Activated naive CD4-positive, alpha-beta T cell treated with anti-CD3 and anti-CD28 coated beads, Interleukin-2, amount 10 ng/mL, durations not matched to agents 7 days and 5 days (primary cell): ENCODE measurements at regions not wholly inside any gene's neighbourhood (a gene's known extent, or its start where the extent isn't known, plus 50 kb on each side); places are given as distances from the start of the nearest gene placed in this dataset.

Source experiments
- CTCF ChIA-PET: fragments of 350-600 bp; sonication (Branson Sonifier 250); formaldehyde crosslinking; loops from one replicate; lab custom pipeline; 2021; ENCODE audit warnings: antibody characterized with exemption; lab: Charles Lee
- DNase-seq: peaks from one replicate; pipeline ENCODE4 v3.0.0-alpha.2; 2020
- H3K27ac Mint-ChIP-seq: one replicate; pipeline ENCODE4 v1.8.0; 2021; ENCODE audit warnings: mild to moderate bottlenecking, moderate library complexity, mixed read lengths
- H3K27me3 Mint-ChIP-seq: one replicate; pipeline ENCODE4 v1.8.0; 2021; ENCODE audit warnings: mild to moderate bottlenecking, mixed read lengths
- H3K36me3 Mint-ChIP-seq: one replicate; pipeline ENCODE4 v1.8.0; 2021; ENCODE audit warnings: mixed read lengths
- H3K4me1 Mint-ChIP-seq: one replicate; pipeline ENCODE4 v1.8.0; 2021; ENCODE audit warnings: mixed read lengths
- H3K4me3 Mint-ChIP-seq: one replicate; pipeline ENCODE4 v1.8.0; 2021; ENCODE audit warnings: mild to moderate bottlenecking, moderate library complexity, mixed read lengths
- H3K9me3 Mint-ChIP-seq: one replicate; pipeline ENCODE4 v1.8.0; 2021; ENCODE audit warnings: mixed read lengths

DNA sequence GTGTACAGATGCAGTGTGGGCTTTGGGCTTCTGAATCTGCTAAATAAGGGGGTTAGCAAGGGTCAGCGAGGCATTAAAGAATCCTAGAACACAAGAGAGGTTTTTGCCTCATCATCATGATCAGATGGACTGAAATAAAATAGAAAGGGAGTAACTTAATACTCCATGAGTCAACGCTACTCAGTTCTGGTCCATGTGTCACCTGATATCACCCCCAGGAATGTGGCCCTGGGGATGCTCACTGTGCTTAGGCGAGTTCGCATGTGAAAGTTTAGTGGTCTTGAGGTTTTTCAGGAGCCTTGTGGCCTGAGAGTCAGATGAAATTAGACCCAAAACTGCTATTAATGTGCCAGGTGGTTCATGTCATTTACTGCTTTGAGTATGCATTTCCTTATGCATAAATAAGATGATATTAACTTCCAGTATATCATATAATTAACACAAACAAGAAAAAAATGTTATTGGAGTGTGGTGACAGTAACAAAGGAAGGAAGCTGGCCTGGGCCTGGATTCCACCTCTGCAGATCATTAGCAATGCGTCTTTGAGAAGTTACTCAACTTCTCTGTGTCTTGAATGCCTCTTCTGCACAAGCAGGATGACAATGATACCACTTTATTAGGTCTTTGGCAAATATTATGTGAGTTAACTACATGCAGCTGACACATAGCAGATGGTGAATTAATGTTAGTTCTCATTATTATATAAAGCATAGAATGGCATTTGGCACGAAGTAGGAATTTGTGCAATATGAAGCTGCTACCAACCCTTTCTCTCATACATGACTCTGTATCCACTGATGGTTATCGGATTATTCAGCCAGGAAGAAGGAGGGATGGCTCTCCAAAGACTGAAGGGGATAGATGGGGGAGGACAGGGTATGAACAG is 1272.6 kb downstream of the AACS start:
- Mint-ChIP-seq H3K36me3 (no peaks in the 10 kb centered on the region), H3K27me3 (no peaks in the 10 kb centered on the region), H3K27ac (no peak overlapping the region), H3K4me3 (no peak overlapping the region), H3K9me3 (peaks cover 6% of the 10 kb centered on the region), H3K4me1 (no peaks in the 10 kb centered on the region)
- CTCF ChIA-PET = no interaction called here
- no peak for DNase-seq

- CTCF ChIA-PET = no interaction called here
- Mint-ChIP-seq H3K4me3 (no peak overlapping the region), H3K9me3 (peaks cover 4% of the 10 kb centered on the region), H3K27ac (no peak overlapping the region), H3K4me1 (no peaks in the 10 kb centered on the region), H3K27me3 (no peaks in the 10 kb centered on the region), H3K36me3 (no peaks in the 10 kb centered on the region)
- DNase-seq = no peak
These were observed 1277.6 kb downstream of the AACS start for GRCh38 chr12:126342866-126343265.

- CTCF ChIA-PET = no interaction called here
- Mint-ChIP-seq H3K4me1 (no peaks in the 10 kb centered on the region), H3K36me3 (no peaks in the 10 kb centered on the region), H3K27me3 (no peaks in the 10 kb centered on the region), H3K9me3 (peaks cover 4% of the 10 kb centered on the region), H3K27ac (no peak overlapping the region), H3K4me3 (no peak overlapping the region)
- no peak for DNase-seq
These were observed 1278.1 kb downstream of the AACS start for GRCh38 chr12:126343321-126343720.

DNA sequence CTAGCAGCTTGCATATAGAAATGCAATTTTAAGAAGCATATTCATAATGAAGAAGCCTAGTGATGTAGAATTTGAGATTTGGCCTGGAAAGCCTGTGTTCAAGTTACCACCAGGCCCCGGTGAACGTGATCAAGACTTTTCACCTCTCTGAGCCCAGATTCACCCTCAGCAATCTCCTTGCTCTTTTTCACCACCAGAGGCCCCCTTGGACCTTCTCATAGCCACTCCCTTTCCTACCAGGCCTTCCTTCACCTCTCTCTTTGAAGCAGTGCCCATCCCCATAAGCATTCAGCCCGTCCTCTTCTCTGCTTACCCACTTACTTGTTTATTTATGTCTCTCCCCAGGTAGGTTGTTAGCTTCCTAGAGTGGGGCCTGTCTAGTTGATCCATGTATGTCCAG is 1280.9 kb downstream of the AACS start:
- DNase-seq = no peak
- H3K27ac Mint-ChIP-seq = no peak overlapping the region
- no peak overlapping the region for H3K4me3 Mint-ChIP-seq
- no peaks in the 10 kb centered on the region for H3K36me3 Mint-ChIP-seq
- CTCF ChIA-PET = no interaction called here
- H3K27me3 Mint-ChIP-seq = no peaks in the 10 kb centered on the region
- no peaks in the 10 kb centered on the region for H3K4me1 Mint-ChIP-seq
- peaks cover 7% of the 10 kb centered on the region for H3K9me3 Mint-ChIP-seq

GRCh38 chr12:126347421-126347820 is 1282.2 kb downstream of the AACS start:
- peaks cover 7% of the 10 kb centered on the region for H3K9me3 Mint-ChIP-seq
- no peaks in the 10 kb centered on the region for H3K27me3 Mint-ChIP-seq
- CTCF ChIA-PET = no interaction called here
- no peak for DNase-seq
- H3K4me3 Mint-ChIP-seq = no peak overlapping the region
- no peaks in the 10 kb centered on the region for H3K4me1 Mint-ChIP-seq
- H3K36me3 Mint-ChIP-seq = no peaks in the 10 kb centered on the region
- no peak overlapping the region for H3K27ac Mint-ChIP-seq

DNA sequence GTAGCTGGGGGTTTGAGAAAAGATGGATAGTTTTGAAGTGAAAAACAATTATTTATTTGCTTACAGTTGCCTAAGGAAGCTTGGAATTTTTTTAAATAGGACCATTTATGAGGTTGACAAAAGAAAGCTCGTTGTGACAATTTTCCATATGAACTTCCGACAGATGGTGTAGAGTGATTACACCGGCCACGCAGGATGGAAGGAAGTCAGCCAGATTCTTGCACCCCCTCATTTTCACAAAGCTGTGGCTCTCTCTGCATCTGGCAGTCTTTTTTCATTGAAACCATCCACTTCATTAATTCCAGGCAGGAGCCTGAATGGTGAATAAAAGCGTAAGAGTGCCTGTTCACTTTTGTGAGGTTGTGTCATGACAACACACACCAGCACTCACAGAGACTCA is 1284.1 kb downstream of the AACS start:
- Mint-ChIP-seq H3K27me3 (no peaks in the 10 kb centered on the region), H3K4me3 (no peak overlapping the region), H3K4me1 (no peaks in the 10 kb centered on the region), H3K9me3 (peaks cover 14% of the 10 kb centered on the region), H3K27ac (no peak overlapping the region), H3K36me3 (no peaks in the 10 kb centered on the region)
- CTCF ChIA-PET = no interaction called here
- DNase-seq = no peak

- H3K27ac Mint-ChIP-seq = no peak overlapping the region
- CTCF ChIA-PET = no interaction called here
- H3K9me3 Mint-ChIP-seq = peaks cover 13% of the 10 kb centered on the region
- H3K27me3 Mint-ChIP-seq = no peaks in the 10 kb centered on the region
- H3K36me3 Mint-ChIP-seq = no peaks in the 10 kb centered on the region
- H3K4me1 Mint-ChIP-seq = no peaks in the 10 kb centered on the region
- no peak overlapping the region for H3K4me3 Mint-ChIP-seq
- DNase-seq = no peak
These were observed 1288.4 kb downstream of the AACS start for GRCh38 chr12:126353604-126354003.

DNA sequence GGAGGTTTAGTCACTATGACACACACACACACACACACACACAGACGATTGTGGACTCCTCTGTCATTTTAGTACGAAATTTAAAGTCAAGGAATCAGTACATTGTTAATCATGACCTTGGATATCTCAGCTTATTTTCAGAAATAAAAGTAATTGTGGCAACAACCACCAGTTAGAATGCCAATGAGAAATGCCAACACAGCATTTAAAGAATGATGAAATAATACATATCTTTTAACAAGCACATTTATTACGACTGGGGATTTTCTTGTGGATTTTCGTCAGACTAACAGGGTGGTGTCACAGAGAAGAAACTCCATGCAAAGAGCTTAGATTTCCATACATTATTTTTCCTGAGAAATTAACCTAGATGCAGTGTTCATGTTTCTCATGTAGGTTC is 1289.4 kb downstream of the AACS start:
- DNase-seq = no peak
- Mint-ChIP-seq H3K36me3 (no peaks in the 10 kb centered on the region), H3K4me1 (no peaks in the 10 kb centered on the region), H3K27me3 (no peaks in the 10 kb centered on the region), H3K27ac (no peak overlapping the region), H3K9me3 (peaks cover 15% of the 10 kb centered on the region), H3K4me3 (no peak overlapping the region)
- CTCF ChIA-PET = no interaction called here

GRCh38 chr12:126355346-126355745 is 1290.1 kb downstream of the AACS start:
- Mint-ChIP-seq H3K27ac (no peak overlapping the region), H3K9me3 (peaks cover 21% of the 10 kb centered on the region), H3K27me3 (no peaks in the 10 kb centered on the region), H3K4me3 (no peak overlapping the region), H3K36me3 (no peaks in the 10 kb centered on the region), H3K4me1 (no peaks in the 10 kb centered on the region)
- no peak for DNase-seq
- CTCF ChIA-PET = no interaction called here

DNA sequence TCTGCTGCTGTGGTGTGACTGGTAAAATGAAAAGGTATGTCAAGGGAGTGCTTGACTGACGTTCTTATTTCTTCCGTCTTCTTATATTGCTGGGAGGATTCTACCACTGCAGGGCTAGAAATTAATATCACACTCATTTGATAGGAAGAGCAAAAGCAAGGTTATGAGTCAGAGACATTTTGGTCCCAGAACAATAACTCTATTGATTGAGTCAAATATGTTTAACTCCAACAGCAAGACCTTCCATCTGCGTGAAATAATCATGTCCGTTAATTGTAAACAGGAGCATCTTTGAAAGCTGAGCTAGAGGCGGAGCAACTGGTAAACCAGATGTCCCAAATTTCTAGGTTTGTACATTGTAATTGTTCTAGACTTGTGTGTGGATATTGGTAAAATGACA is 1293.6 kb downstream of the AACS start:
- H3K4me1 Mint-ChIP-seq = no peaks in the 10 kb centered on the region
- no peak overlapping the region for H3K4me3 Mint-ChIP-seq
- CTCF ChIA-PET = no interaction called here
- no peak for DNase-seq
- peaks cover 28% of the 10 kb centered on the region for H3K9me3 Mint-ChIP-seq
- no peaks in the 10 kb centered on the region for H3K27me3 Mint-ChIP-seq
- no peak overlapping the region for H3K27ac Mint-ChIP-seq
- H3K36me3 Mint-ChIP-seq = no peaks in the 10 kb centered on the region

DNA sequence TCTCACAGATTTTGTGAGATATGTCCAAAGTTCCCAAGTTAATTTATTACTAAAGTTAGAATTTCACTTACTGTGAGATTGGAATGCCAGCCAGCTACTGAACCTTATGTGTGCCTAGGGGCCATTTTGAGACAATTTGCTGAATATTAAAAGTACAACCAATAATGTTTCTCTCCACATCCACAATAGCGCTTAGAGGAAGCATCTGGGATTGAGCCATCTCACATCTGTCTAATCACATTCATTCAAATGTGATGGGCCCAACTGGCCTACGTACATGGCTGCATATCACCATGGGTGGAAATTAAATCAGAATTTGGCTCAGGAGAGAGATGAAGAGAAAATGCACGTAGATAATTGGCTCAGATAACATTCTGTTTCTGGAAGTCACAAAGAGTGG is 1294.0 kb downstream of the AACS start:
- H3K27ac Mint-ChIP-seq = no peak overlapping the region
- peaks cover 24% of the 10 kb centered on the region for H3K9me3 Mint-ChIP-seq
- DNase-seq = no peak
- no peak overlapping the region for H3K4me3 Mint-ChIP-seq
- H3K36me3 Mint-ChIP-seq = no peaks in the 10 kb centered on the region
- CTCF ChIA-PET = no interaction called here
- H3K27me3 Mint-ChIP-seq = no peaks in the 10 kb centered on the region
- no peaks in the 10 kb centered on the region for H3K4me1 Mint-ChIP-seq

GRCh38 chr12:126361804-126362203 is 1296.6 kb downstream of the AACS start:
- H3K9me3 Mint-ChIP-seq = peaks cover 23% of the 10 kb centered on the region
- H3K4me1 Mint-ChIP-seq = no peaks in the 10 kb centered on the region
- CTCF ChIA-PET = no interaction called here
- no peak overlapping the region for H3K27ac Mint-ChIP-seq
- no peaks in the 10 kb centered on the region for H3K27me3 Mint-ChIP-seq
- H3K36me3 Mint-ChIP-seq = no peaks in the 10 kb centered on the region
- DNase-seq = no peak
- no peak overlapping the region for H3K4me3 Mint-ChIP-seq

DNA sequence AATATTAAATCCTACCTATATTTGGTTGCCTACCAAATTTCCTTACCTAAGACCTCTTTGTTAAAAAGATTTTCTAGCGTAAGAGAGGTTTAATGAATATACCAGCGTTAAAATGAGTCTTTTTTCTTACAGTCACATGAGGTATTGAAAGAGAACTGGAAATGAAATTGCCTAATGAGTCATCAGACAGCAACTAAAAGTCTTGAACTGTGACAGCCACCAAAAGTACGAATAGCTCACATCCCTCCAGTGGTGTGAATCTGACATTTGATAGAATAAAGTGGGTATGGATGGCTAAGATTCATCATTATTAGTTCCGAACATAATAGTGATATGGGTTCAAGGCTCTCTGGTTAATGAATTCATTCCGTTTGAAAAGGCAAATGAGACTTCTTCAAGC is 1297.3 kb downstream of the AACS start:
- no peak for DNase-seq
- Mint-ChIP-seq H3K36me3 (no peaks in the 10 kb centered on the region), H3K27me3 (no peaks in the 10 kb centered on the region), H3K9me3 (peaks cover 22% of the 10 kb centered on the region), H3K4me3 (no peak overlapping the region), H3K4me1 (no peaks in the 10 kb centered on the region), H3K27ac (no peak overlapping the region)
- CTCF ChIA-PET = no interaction called here

DNA sequence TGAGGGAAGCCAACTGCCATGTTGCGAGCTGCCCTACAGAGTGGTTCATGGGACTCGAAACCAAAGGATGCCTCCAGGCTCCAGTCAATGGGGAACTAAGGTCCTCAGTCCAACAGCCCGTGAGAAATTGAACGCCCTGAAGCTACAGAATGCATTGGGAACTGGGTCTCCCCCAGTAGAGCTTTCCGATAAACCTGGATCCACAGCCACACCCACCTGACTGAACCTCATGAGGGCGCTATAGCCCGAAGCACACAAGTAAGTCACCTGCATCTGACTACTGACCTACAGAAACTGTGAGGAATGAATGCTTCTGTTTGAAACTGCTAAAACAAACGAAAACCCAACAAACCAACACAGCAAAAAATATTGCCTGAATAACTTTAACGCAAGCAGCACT is 1297.7 kb downstream of the AACS start:
- no peak overlapping the region for H3K27ac Mint-ChIP-seq
- H3K36me3 Mint-ChIP-seq = no peaks in the 10 kb centered on the region
- no peak overlapping the region for H3K4me3 Mint-ChIP-seq
- H3K27me3 Mint-ChIP-seq = no peaks in the 10 kb centered on the region
- no peak for DNase-seq
- peaks cover 22% of the 10 kb centered on the region for H3K9me3 Mint-ChIP-seq
- CTCF ChIA-PET = no interaction called here
- H3K4me1 Mint-ChIP-seq = no peaks in the 10 kb centered on the region
